ENCODE measurements at regions not wholly inside any gene's neighbourhood (a gene's known extent, or its start where the extent isn't known, plus 50 kb on each side); places are given as distances from the start of the nearest gene placed in this dataset.
"Not testable (repeated sequence)": the region's sequence is repeated elsewhere in the genome, so short reads cannot be mapped to it uniquely, and the experiment has no call there.

- DNase-seq (ENCODE audit: low read depth): no peak
Observed at GRCh38 chr6:79810185-79810705, 137.1 kb downstream of the ELOVL4 start.

DNA sequence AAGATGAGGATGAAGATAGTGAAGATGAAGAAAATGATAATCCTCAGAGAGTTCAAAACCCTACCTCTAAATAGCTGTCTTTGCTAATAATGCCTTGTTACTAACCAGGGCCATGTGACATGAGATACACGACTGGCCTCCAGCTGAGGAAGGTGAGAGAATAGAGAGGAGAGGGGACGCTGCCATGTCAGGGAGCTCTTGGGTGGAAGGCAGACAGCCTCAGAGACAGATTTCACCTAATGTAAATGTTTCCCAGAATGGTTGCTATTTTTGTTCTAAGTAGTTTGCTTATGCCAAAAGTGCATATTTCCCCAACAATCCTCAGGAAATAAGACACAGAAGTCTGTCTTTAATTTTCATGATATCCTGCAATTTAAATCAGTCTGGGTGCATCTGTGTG lies 138.4 kb downstream of the ELOVL4 start:
- no peak for DNase-seq (ENCODE audit: low read depth)

DNA sequence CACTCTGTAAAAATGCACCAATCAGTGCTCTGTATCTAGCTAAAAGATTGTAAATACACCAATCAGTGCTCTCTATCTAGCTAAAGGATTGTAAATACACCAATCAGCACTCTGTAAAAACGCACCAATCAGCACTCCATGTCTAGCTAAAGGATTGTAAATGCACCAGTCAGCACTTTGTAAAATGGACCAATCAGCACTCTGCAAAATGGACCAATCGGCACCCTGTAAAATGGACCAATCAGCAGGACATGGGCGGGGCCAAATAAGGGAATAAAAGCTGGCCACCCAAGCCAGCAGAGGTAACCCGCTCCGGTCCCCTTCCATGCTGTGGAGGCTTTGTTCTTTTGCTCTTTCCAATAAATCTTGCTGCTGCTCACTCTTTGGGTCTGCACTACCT lies 140.7 kb downstream of the ELOVL4 start:
- not testable (repeated sequence) for DNase-seq (ENCODE audit: low read depth)

DNA sequence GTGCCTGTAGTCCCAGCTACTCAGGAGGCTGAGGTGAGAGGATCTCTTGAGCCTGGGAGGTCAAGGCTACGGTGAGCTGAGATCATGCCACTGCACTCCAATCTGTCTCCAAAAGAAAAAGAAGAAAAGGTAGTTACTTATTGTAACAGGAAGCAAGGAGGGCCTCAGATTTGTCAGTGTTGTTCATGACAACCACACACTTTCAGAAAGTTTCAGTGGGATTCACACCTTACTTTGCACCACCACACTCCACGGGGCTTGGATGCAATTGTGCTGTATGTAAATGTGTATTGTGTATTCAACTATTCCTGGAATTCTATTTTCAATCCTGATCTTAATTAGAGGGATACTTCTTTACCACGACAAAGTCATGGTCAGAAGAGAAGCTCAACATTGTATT lies 142.6 kb downstream of the ELOVL4 start:
- no peak for DNase-seq (ENCODE audit: low read depth)

DNA sequence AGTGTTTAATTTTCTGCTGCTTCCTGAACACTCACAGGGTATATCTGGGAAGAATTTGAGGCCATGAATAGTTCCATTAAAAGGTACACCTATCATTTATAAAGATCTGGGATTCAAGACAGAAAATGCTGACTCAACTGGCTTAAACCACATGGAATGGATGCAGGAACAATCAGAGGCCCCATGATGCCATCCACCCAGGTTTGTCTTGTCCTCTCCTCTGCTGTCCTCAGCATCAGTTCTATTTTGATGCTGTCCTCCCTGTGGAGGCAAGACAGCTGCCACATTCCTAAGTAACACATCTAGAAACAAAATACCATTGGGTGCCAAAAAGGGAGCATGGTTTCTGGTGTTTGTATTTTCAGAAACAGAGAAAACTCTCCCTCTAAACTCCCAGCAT lies 143.4 kb downstream of the ELOVL4 start:
- no peak for DNase-seq (ENCODE audit: low read depth)

DNA sequence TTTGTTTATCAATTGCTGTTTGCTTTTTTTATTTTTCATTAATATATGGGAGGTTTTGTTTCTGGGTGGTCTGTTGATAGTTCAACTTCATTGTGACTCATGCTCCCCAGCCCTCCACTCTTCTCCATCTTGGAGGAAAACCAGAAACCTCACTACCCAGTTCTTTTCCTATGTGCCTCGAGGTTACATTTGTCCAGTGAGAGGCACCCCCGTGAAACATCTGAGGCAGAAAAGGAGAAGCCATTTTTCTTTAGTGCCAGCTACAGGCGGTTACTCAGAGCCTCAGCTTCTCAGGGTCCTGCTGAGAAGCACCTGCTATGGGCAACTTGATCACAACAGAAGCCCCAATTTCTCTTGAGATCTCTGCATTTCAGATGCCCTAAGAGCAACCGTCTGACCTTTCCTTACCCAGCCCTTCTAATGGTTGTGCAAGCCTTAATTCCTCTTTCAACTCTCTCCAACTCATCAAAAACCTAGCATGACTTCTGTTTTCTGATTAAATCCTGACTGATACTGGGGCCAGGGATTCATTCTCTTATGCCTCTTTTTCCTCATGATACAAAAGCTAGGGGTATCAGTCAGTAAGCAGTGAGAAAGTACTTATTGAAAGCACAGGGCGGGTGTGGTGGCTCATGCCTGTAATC lies 144.6 kb downstream of the ELOVL4 start:
- DNase-seq (ENCODE audit: low read depth): no peak

GRCh38 chr6:79801362-79801761 lies 146.0 kb downstream of the ELOVL4 start:
- no peak for DNase-seq (ENCODE audit: low read depth)

GRCh38 chr6:79798841-79799240 lies 148.5 kb downstream of the ELOVL4 start:
- DNase-seq (ENCODE audit: low read depth): no peak

GRCh38 chr6:79797912-79798311 lies 149.4 kb downstream of the ELOVL4 start:
- no peak for DNase-seq (ENCODE audit: low read depth)

DNA sequence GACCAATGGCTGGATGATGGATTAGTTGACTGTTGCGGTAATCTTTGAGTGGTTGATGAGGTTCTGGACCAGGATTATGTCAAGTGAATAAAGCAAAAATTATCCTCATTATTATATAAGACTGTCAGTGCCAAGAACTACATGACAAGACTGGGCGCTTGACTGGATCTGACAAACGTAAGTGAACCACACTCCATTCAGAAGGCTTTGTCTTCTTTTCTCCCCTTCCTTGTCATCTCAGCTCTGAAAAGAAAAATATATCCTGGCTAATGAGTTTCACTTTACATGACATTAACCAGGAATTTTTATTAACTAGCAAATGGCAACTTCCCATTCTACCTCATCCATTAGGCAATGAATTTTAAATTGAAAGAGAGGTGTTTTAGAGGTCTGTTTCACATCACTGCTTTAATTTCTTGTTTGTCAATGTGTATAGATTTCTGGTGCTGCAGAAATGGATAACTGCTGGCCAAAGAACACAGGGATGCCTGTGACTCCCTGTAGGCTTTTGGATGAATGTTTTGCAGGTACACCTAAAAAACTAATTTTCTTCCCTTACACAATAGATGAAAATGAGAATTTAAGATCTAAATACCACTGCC lies 150.1 kb downstream of the ELOVL4 start:
- no peak for DNase-seq (ENCODE audit: low read depth)

GRCh38 chr6:79796197-79796596 lies 151.2 kb downstream of the ELOVL4 start:
- no peak for DNase-seq (ENCODE audit: low read depth)

- DNase-seq (ENCODE audit: low read depth): no peak
Observed at GRCh38 chr6:79789896-79790295, 157.5 kb downstream of the ELOVL4 start.

GRCh38 chr6:79788756-79789155 lies 157.6 kb downstream of the SH3BGRL2 start:
- no peak for DNase-seq (ENCODE audit: low read depth)

GRCh38 chr6:79787626-79788025 lies 156.5 kb downstream of the SH3BGRL2 start:
- DNase-seq (ENCODE audit: low read depth): no peak

GRCh38 chr6:79784395-79784753 lies 153.2 kb downstream of the SH3BGRL2 start:
- DNase-seq (ENCODE audit: low read depth): no peak

DNA sequence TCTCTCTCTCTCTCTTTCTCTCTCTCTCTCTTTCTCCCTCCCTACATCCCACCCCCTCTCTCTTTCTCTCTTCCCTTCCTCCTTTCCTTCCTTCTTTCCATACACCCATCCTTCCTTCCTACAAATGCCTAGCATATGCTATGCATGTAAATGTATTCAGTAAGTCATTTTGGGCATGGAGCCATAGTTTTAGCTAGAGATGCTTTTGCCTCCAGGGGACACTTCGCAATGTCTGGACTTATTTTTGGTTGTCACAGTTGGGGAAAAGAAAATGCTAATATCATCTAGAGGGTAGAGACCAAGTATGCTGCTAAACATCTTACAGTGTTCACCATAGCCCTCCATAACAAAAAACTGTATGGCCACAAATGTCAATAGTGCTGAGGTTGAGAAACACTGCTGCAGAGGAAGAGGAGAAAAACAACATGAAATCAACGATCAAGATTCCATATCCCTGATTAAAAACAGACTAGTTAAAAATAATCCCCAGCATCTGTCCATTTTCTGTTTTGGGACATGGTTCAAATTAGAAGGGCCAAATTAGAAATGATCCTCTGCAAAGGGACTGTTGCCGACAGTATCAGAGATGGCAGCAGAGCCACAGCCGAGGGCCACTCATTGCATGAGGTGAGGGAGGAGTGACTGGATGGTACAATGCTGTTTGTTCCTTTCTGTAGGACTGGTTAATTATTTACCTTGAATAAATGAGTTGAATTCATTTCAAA lies 152.7 kb downstream of the SH3BGRL2 start:
- no peak for DNase-seq (ENCODE audit: low read depth)

DNA sequence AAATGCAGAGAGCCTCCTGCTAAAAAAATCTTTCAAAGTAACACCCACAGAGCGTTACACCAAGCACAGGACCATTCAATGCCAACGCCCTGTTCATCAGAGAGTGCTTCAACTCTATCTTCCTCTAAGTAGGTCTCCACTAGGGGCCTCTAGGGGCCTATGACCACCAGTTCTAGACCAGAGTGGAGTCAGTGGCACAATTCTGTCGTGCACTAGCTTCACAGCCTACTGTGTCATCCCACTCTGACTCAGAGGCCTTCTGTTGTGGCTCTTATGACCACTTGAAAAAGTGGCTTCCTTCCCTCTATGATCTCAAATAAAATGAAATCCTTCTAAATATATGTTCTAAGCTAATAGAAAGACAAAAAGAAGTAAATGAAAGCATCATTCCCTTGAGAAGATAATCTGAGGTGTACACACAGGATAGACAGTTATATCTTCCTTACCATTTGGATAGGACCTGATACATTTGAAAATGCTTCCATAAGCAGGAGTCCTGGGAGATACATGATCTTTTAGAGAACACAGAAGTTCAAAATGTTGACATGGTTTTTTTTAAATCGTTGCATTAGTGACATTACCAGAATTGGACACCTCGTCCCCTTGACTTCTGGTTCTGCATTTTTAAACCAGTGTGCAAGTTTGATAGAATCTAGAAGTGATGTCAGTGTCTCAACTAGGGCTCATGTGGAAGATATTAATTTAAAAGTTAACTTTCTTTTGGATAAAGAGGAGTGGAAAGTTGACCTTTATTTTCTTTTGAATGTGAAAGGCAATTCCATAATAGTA lies 151.9 kb downstream of the SH3BGRL2 start:
- no peak for DNase-seq (ENCODE audit: low read depth)

GRCh38 chr6:79781916-79782315 lies 150.8 kb downstream of the SH3BGRL2 start:
- no peak for DNase-seq (ENCODE audit: low read depth)

DNA sequence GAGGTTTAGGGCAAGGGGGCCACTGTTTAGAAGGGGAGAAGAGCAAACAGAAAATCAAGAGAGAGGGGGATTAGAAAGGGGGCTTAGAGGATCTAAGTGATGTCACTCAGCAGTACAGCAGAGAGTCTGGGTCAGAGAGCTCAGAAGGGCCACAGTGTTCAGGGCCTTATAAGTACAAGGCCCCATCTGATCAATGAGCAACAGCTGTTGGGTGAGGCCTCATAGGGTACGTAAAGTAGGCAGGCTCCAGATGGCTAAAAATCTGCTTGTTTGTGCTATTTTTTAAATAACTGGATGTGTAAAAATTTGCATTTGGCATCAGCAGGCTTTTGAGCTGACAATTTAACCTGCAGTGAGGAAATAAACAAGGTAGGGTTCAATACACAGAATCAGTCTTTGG lies 149.8 kb downstream of the SH3BGRL2 start:
- DNase-seq (ENCODE audit: low read depth): no peak

- DNase-seq (ENCODE audit: low read depth): no peak
Observed at GRCh38 chr6:79778816-79779215, 147.7 kb downstream of the SH3BGRL2 start.

DNA sequence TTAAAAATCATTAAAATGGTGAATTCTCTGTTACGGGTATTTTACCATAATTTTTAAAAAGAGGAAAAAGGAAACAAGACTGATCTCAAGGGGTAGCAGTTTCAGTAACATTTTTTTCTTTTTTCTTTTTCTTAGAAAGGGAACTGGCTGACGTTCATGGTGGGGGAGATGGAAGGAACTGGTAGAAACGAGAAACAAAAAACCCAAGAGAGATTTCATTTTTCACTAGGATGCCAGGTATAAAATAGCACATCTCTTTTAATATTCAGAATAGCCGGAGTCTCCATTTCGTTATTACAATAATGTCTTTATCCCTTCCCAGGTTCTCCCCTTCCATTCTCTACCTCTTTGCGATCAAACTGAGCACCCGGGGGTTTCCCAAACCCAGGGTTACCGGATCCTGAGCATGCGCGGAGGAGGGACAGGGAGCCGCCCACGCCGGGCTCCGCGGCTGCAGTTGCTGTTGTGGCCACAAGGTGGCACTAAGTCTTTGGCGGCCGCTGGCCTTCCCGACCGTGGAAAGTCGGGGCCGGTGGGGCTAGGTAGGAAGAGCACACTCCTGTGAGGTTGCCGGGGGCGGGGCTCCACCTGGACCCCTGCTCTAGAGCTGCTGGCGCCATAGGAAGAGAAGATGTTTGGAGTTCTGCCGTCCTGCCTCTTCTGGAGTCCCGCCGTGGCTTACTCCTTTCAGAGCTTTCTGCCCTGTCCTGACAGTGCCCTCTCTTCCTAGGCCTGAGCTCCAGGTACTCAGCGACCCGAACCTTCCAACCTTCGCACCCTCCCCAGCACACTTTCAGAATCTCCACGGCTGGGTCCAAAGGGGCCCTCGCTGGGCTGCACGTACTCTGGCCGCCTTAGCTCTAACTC lies 146.8 kb downstream of the SH3BGRL2 start:
- peak; percentile 61 for DNase-seq (ENCODE audit: low read depth)

GRCh38 chr6:79776076-79776475 lies 144.9 kb downstream of the SH3BGRL2 start:
- no peak for DNase-seq (ENCODE audit: low read depth)
